ENCODE measurements at regions not wholly inside any gene's neighbourhood (a gene's known extent, or its start where the extent isn't known, plus 50 kb on each side); places are given as distances from the start of the nearest gene placed in this dataset.

- in situ Hi-C loops (cut with HindIII; ENCODE audit: low sequenced_read_pairs), result no loop called here
Measured at GRCh38 chr4:107330916-107331315, 294.8 kb upstream of the DKK2 start.

- in situ Hi-C loops (cut with HindIII; ENCODE audit: low sequenced_read_pairs), result no loop called here
Measured at GRCh38 chr4:107319386-107319785, 283.3 kb upstream of the DKK2 start.

GRCh38 chr4:107318078-107318477 is 282.0 kb upstream of the DKK2 start:
- in situ Hi-C loops (cut with HindIII; ENCODE audit: low sequenced_read_pairs), result no loop called here

- in situ Hi-C loops (cut with HindIII; ENCODE audit: low sequenced_read_pairs), result no loop called here
Measured at GRCh38 chr4:107317611-107318010, 281.5 kb upstream of the DKK2 start.

GRCh38 chr4:107315584-107315983 is 279.5 kb upstream of the DKK2 start:
- in situ Hi-C loops (cut with HindIII; ENCODE audit: low sequenced_read_pairs), result no loop called here

GRCh38 chr4:107314156-107314555 is 278.0 kb upstream of the DKK2 start:
- in situ Hi-C loops (cut with HindIII; ENCODE audit: low sequenced_read_pairs), result no loop called here

- in situ Hi-C loops (cut with HindIII; ENCODE audit: low sequenced_read_pairs), result no loop called here
Measured at GRCh38 chr4:107312366-107312765, 276.3 kb upstream of the DKK2 start.

- in situ Hi-C loops (cut with HindIII; ENCODE audit: low sequenced_read_pairs), result no loop called here
Measured at GRCh38 chr4:107304699-107305286, 268.7 kb upstream of the DKK2 start.

GRCh38 chr4:107299646-107300045 is 263.5 kb upstream of the DKK2 start:
- in situ Hi-C loops (cut with HindIII; ENCODE audit: low sequenced_read_pairs), result no loop called here

- in situ Hi-C loops (cut with HindIII; ENCODE audit: low sequenced_read_pairs), result no loop called here
Measured at GRCh38 chr4:107292979-107293378, 256.9 kb upstream of the DKK2 start.

GRCh38 chr4:107283587-107284559 is 247.8 kb upstream of the DKK2 start:
- in situ Hi-C loops (cut with HindIII; ENCODE audit: low sequenced_read_pairs), result no loop called here

GRCh38 chr4:107279733-107280132 is 243.6 kb upstream of the DKK2 start:
- in situ Hi-C loops (cut with HindIII; ENCODE audit: low sequenced_read_pairs), result no loop called here

- in situ Hi-C loops (cut with HindIII; ENCODE audit: low sequenced_read_pairs), result no loop called here
Measured at GRCh38 chr4:107278791-107279483, 242.8 kb upstream of the DKK2 start.

GRCh38 chr4:107276052-107276451 is 239.9 kb upstream of the DKK2 start:
- in situ Hi-C loops (cut with HindIII; ENCODE audit: low sequenced_read_pairs), result no loop called here

GRCh38 chr4:107275225-107275624 is 239.1 kb upstream of the DKK2 start:
- in situ Hi-C loops (cut with HindIII; ENCODE audit: low sequenced_read_pairs), result no loop called here

- in situ Hi-C loops (cut with HindIII; ENCODE audit: low sequenced_read_pairs), result no loop called here
Measured at GRCh38 chr4:107270614-107271013, 234.5 kb upstream of the DKK2 start.

GRCh38 chr4:107269175-107269574 is 233.1 kb upstream of the DKK2 start:
- in situ Hi-C loops (cut with HindIII; ENCODE audit: low sequenced_read_pairs), result no loop called here

GRCh38 chr4:107265859-107266258 is 229.7 kb upstream of the DKK2 start:
- in situ Hi-C loops (cut with HindIII; ENCODE audit: low sequenced_read_pairs), result no loop called here

GRCh38 chr4:107261241-107261874 is 225.2 kb upstream of the DKK2 start:
- in situ Hi-C loops (cut with HindIII; ENCODE audit: low sequenced_read_pairs), result no loop called here

- in situ Hi-C loops (cut with HindIII; ENCODE audit: low sequenced_read_pairs), result no loop called here
Measured at GRCh38 chr4:107258359-107258758, 222.2 kb upstream of the DKK2 start.

GRCh38 chr4:107255596-107255995 is 219.5 kb upstream of the DKK2 start:
- in situ Hi-C loops (cut with HindIII; ENCODE audit: low sequenced_read_pairs), result no loop called here
